A673 (cell line): ENCODE measurements at regions not wholly inside any gene's neighbourhood (a gene's known extent, or its start where the extent isn't known, plus 50 kb on each side); places are given as distances from the start of the nearest gene placed in this dataset.

Experiments used
- CTCF ChIP-seq: fragments of 300-800, 200-600 bp; sonication (generic); conservative IDR thresholded peaks from 2 replicates; pipeline ENCODE4 v1.5.1; 2017; ENCODE audit warnings: low read depth, mild to moderate bottlenecking, antibody characterized with exemption, low read length, moderate library complexity, mixed read lengths
- EZH2 ChIP-seq: fragments of 200-600 bp; sonication (generic); IDR thresholded peaks from 2 replicates; pipeline ENCODE4 v1.6.1; 2017; ENCODE audit warnings: borderline replicate concordance, low read depth, mild to moderate bottlenecking, mixed read lengths, antibody characterized with exemption, low read length; ENCODE audit not compliant: poor library complexity, severe bottlenecking

- no peak for TF ChIP-seq CTCF
- no peak for TF ChIP-seq EZH2
Measured at GRCh38 chr21:14814282-14814681, 250.5 kb downstream of the NRIP1 start.
